ENCODE measurements at regions not wholly inside any gene's neighbourhood (a gene's known extent, or its start where the extent isn't known, plus 50 kb on each side); places are given as distances from the start of the nearest gene placed in this dataset.
"Not testable (repeated sequence)": the region's sequence is repeated elsewhere in the genome, so short reads cannot be mapped to it uniquely, and the experiment has no call there.

GRCh38 chr5:36392818-36393217 is 91.1 kb upstream of the RANBP3L start:
- ATAC-seq: no peak
- TF ChIP-seq, protein P1, sequence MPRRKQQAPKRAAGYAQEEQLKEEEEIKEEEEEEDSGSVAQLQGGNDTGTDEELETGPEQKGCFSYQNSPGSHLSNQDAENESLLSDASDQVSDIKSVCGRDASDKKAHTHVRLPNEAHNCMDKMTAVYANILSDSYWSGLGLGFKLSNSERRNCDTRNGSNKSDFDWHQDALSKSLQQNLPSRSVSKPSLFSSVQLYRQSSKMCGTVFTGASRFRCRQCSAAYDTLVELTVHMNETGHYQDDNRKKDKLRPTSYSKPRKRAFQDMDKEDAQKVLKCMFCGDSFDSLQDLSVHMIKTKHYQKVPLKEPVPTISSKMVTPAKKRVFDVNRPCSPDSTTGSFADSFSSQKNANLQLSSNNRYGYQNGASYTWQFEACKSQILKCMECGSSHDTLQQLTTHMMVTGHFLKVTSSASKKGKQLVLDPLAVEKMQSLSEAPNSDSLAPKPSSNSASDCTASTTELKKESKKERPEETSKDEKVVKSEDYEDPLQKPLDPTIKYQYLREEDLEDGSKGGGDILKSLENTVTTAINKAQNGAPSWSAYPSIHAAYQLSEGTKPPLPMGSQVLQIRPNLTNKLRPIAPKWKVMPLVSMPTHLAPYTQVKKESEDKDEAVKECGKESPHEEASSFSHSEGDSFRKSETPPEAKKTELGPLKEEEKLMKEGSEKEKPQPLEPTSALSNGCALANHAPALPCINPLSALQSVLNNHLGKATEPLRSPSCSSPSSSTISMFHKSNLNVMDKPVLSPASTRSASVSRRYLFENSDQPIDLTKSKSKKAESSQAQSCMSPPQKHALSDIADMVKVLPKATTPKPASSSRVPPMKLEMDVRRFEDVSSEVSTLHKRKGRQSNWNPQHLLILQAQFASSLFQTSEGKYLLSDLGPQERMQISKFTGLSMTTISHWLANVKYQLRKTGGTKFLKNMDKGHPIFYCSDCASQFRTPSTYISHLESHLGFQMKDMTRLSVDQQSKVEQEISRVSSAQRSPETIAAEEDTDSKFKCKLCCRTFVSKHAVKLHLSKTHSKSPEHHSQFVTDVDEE (CRISPR knock-in tag; IDR thresholded peaks at IDR 0.05): no peak
- no peak for TF ChIP-seq ZFP30 (CRISPR knock-in tag; IDR thresholded peaks at IDR 0.05)
- TF ChIP-seq, protein P2, sequence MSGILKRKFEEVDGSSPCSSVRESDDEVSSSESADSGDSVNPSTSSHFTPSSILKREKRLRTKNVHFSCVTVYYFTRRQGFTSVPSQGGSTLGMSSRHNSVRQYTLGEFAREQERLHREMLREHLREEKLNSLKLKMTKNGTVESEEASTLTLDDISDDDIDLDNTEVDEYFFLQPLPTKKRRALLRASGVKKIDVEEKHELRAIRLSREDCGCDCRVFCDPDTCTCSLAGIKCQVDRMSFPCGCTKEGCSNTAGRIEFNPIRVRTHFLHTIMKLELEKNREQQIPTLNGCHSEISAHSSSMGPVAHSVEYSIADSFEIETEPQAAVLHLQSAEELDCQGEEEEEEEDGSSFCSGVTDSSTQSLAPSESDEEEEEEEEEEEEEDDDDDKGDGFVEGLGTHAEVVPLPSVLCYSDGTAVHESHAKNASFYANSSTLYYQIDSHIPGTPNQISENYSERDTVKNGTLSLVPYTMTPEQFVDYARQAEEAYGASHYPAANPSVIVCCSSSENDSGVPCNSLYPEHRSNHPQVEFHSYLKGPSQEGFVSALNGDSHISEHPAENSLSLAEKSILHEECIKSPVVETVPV (CRISPR knock-in tag; IDR thresholded peaks at IDR 0.05): no peak
- no peak for TF ChIP-seq RARB (CRISPR knock-in tag; IDR thresholded peaks at IDR 0.05)
- no peak for TF ChIP-seq BACH2 (CRISPR knock-in tag; IDR thresholded peaks at IDR 0.05; ENCODE audit: borderline replicate concordance)
- no peak for TF ChIP-seq ZNF8 (CRISPR knock-in tag; IDR thresholded peaks at IDR 0.05)
- TF ChIP-seq, protein P3, sequence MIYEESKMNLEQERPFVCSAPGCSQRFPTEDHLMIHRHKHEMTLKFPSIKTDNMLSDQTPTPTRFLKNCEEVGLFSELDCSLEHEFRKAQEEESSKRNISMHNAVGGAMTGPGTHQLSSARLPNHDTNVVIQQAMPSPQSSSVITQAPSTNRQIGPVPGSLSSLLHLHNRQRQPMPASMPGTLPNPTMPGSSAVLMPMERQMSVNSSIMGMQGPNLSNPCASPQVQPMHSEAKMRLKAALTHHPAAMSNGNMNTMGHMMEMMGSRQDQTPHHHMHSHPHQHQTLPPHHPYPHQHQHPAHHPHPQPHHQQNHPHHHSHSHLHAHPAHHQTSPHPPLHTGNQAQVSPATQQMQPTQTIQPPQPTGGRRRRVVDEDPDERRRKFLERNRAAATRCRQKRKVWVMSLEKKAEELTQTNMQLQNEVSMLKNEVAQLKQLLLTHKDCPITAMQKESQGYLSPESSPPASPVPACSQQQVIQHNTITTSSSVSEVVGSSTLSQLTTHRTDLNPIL (CRISPR knock-in tag; IDR thresholded peaks at IDR 0.05; ENCODE audit: low read depth): no peak

- TF ChIP-seq, protein P4, sequence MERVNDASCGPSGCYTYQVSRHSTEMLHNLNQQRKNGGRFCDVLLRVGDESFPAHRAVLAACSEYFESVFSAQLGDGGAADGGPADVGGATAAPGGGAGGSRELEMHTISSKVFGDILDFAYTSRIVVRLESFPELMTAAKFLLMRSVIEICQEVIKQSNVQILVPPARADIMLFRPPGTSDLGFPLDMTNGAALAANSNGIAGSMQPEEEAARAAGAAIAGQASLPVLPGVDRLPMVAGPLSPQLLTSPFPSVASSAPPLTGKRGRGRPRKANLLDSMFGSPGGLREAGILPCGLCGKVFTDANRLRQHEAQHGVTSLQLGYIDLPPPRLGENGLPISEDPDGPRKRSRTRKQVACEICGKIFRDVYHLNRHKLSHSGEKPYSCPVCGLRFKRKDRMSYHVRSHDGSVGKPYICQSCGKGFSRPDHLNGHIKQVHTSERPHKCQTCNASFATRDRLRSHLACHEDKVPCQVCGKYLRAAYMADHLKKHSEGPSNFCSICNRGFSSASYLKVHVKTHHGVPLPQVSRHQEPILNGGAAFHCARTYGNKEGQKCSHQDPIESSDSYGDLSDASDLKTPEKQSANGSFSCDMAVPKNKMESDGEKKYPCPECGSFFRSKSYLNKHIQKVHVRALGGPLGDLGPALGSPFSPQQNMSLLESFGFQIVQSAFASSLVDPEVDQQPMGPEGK (CRISPR knock-in tag; IDR thresholded peaks at IDR 0.05; ENCODE audit: borderline replicate concordance): no peak
- TF ChIP-seq, protein P3 (CRISPR knock-in tag; IDR thresholded peaks at IDR 0.05; ENCODE audit: low read depth): no peak
- TF ChIP-seq ESRRG (CRISPR knock-in tag; IDR thresholded peaks at IDR 0.05): no peak
- TF ChIP-seq OSR1 (CRISPR knock-in tag; IDR thresholded peaks at IDR 0.05): no peak
- no peak for TF ChIP-seq ZC3H10 (CRISPR knock-in tag; IDR thresholded peaks at IDR 0.05)
- no peak for ATAC-seq
Observed at GRCh38 chr5:36393656-36394428, 92.1 kb upstream of the RANBP3L start.

DNA sequence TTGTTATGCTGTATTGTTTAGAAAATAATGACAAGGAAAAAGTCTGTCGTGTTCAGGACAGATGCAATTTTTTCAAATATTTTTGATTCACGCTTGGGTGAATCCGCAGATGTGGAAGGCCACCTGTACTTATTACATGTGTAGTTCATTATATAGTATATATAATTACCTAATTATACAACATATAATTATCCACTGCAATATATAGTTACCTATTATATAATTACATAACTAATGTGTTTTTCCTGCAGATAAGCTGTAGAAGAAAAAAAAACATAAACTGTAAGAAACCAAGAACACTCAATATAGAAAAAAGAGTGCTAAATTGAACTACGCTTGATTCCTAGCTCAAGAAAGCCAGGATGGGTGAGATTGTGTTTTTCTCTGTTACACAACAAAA is 93.6 kb upstream of the RANBP3L start:
- no peak for ATAC-seq

DNA sequence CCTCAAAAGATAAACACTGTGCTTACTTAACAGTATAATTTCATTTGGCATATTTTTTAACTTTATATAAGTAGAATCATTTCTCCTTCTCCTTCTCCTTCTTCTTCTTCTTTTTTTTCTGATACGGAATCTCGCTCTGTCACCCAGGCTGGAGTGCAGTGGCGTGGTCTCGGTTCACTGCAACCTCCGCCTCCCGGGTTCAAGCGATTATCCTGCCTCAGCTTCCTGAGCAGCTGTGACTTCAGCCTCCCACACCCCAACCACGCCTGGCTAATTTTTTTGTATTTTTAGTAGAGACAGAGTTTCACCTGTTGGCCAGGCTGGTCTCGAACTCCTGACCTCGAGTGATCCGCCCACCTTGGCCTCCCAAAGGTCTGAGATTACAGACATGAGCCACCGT is 94.2 kb upstream of the RANBP3L start:
- ATAC-seq: not testable (repeated sequence)

More for the DNA sequence above, 93.6 kb upstream of the RANBP3L start:
- TF ChIP-seq TCF4 (CRISPR knock-in tag; IDR thresholded peaks at IDR 0.05; ENCODE audit: borderline replicate concordance) (no peak), PPARA (CRISPR knock-in tag; IDR thresholded peaks at IDR 0.05; ENCODE audit: borderline replicate concordance) (no peak)

- no peak for ATAC-seq
- TF ChIP-seq, protein P2 (CRISPR knock-in tag; IDR thresholded peaks at IDR 0.05): no peak
- no peak for TF ChIP-seq BACH2 (CRISPR knock-in tag; IDR thresholded peaks at IDR 0.05; ENCODE audit: borderline replicate concordance)
- TF ChIP-seq, protein P5, sequence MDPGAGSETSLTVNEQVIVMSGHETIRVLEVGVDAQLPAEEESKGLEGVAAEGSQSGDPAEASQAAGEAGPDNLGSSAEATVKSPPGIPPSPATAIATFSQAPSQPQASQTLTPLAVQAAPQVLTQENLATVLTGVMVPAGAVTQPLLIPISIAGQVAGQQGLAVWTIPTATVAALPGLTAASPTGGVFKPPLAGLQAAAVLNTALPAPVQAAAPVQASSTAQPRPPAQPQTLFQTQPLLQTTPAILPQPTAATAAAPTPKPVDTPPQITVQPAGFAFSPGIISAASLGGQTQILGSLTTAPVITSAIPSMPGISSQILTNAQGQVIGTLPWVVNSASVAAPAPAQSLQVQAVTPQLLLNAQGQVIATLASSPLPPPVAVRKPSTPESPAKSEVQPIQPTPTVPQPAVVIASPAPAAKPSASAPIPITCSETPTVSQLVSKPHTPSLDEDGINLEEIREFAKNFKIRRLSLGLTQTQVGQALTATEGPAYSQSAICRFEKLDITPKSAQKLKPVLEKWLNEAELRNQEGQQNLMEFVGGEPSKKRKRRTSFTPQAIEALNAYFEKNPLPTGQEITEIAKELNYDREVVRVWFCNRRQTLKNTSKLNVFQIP (CRISPR knock-in tag; IDR thresholded peaks at IDR 0.05; ENCODE audit: borderline replicate concordance, low read depth): no peak
- TF ChIP-seq ZNF565 (CRISPR knock-in tag; conservative IDR thresholded peaks at IDR 0.05; ENCODE audit: low read depth): no peak
- TF ChIP-seq, protein P3 (CRISPR knock-in tag; IDR thresholded peaks at IDR 0.05; ENCODE audit: low read depth): no peak
- no peak for TF ChIP-seq ZFP3 (CRISPR knock-in tag; IDR thresholded peaks at IDR 0.05)
Observed at GRCh38 chr5:36396640-36397039, 94.9 kb upstream of the RANBP3L start.
